Hepatocyte (in vitro differentiated cells): ENCODE measurements at regions not wholly inside any gene's neighbourhood (a gene's known extent, or its start where the extent isn't known, plus 50 kb on each side); places are given as distances from the start of the nearest gene placed in this dataset.

Source experiments
- DNase-seq: peaks from one replicate; pipeline ENCODE4 v3.0.0-alpha.2; 2016; ENCODE audit warnings: low spot score
- H2AFZ ChIP-seq: fragments of 200-600 bp; sonication (generic); 2 replicates; pipeline ENCODE4 v1.6.0; 2016; ENCODE audit warnings: antibody characterized with exemption, mild to moderate bottlenecking
- H3K27ac ChIP-seq: fragments of 200-600 bp; sonication (generic); 2 replicates; pipeline ENCODE4 v1.5.1; 2016; ENCODE audit warnings: mild to moderate bottlenecking
- H3K27me3 ChIP-seq: fragments of 200-600 bp; sonication (generic); 2 replicates; pipeline ENCODE4 v1.6.1; 2016
- H3K36me3 ChIP-seq: fragments of 200-600 bp; sonication (generic); replicated peaks from 2 replicates; pipeline ENCODE4 v1.5.1; 2016; ENCODE audit warnings: low read depth; ENCODE audit not compliant: insufficient read depth
- H3K4me1 ChIP-seq: fragments of 200-600 bp; sonication (generic); 2 replicates; pipeline ENCODE4 v1.5.1; 2016; ENCODE audit warnings: mild to moderate bottlenecking, moderate library complexity; ENCODE audit not compliant: insufficient read depth
- H3K4me2 ChIP-seq: fragments of 200-600 bp; sonication (generic); 2 replicates; pipeline ENCODE4 v1.6.0; 2016
- H3K4me3 ChIP-seq: fragments of 200-600 bp; sonication (generic); 2 replicates; pipeline ENCODE4 v1.5.1; 2016; ENCODE audit warnings: mild to moderate bottlenecking
- H3K79me2 ChIP-seq: fragments of 200-600 bp; sonication (generic); 2 replicates; pipeline ENCODE4 v1.6.0; 2017; ENCODE audit warnings: mild to moderate bottlenecking
- H3K9me2 ChIP-seq: fragments of 200-600 bp; sonication (generic); replicated peaks from 2 replicates; pipeline ENCODE4 v1.6.0; 2017; ENCODE audit warnings: mild to moderate bottlenecking; ENCODE audit not compliant: insufficient read depth
- H3K9me3 ChIP-seq: fragments of 200-600 bp; sonication (generic); 2 replicates; pipeline ENCODE4 v1.5.1; 2016; ENCODE audit warnings: low read depth, mild to moderate bottlenecking
- H4K20me1 ChIP-seq: fragments of 200-600 bp; sonication (generic); 2 replicates; pipeline ENCODE4 v1.6.0; 2016; ENCODE audit warnings: mild to moderate bottlenecking; ENCODE audit not compliant: insufficient read depth, poor library complexity, severe bottlenecking
- CTCF ChIP-seq: fragments of 200-600 bp; sonication (generic); IDR thresholded peaks from 2 replicates; pipeline ENCODE4 v1.5.1; 2016; ENCODE audit warnings: antibody characterized with exemption, mild to moderate bottlenecking; ENCODE audit not compliant: poor library complexity
- EZH2 ChIP-seq: fragments of 200-600 bp; sonication (generic); IDR thresholded peaks from 2 replicates; pipeline ENCODE4 v1.6.1; 2016; ENCODE audit warnings: antibody characterized with exemption, mild to moderate bottlenecking, borderline replicate concordance
- EZH2phosphoT487 ChIP-seq: fragments of 200-600 bp; sonication (generic); IDR thresholded peaks from one replicate; pipeline ENCODE4 v1.6.1; 2018; ENCODE audit warnings: antibody characterized with exemption, mild to moderate bottlenecking, low read depth, moderate library complexity; ENCODE audit not compliant: unreplicated experiment, severe bottlenecking
- WGBS: methylation state at CpG from one replicate; pipeline ENCODE4 v1.1.6; 2016; ENCODE audit warnings: low lambda C conversion rate; ENCODE audit errors: missing lambda C conversion rate; 5-methylcytosine and 5-hydroxymethylcytosine counted together

- Histone ChIP-seq H4K20me1 (no peaks in the 10 kb centered on the region), H3K9me3 (no peaks in the 10 kb centered on the region)
- 67% methylated on average over 2 of the region's 2 CpGs for WGBS
Measured at GRCh38 chr2:134135793-134136192, 118.1 kb upstream of the MGAT5 start.

GRCh38 chr2:134136731-134137130, 117.1 kb upstream of the MGAT5 start:
- peak overlapping the region; percentile 58 for H3K4me2 ChIP-seq
- DNase-seq, result no peak
- no peaks in the 10 kb centered on the region for H3K9me2 ChIP-seq
- no peak overlapping the region for H3K4me3 ChIP-seq
- H3K4me1 ChIP-seq, result peaks cover 13% of the 10 kb centered on the region
- H3K27me3 ChIP-seq, result no peaks in the 10 kb centered on the region
- H3K9me3 ChIP-seq, result no peaks in the 10 kb centered on the region
- H4K20me1 ChIP-seq, result no peaks in the 10 kb centered on the region
- H3K27ac ChIP-seq, result peak overlapping the region; percentile 58
- WGBS, result 48% methylated on average over 2 of the region's 2 CpGs
- H3K36me3 ChIP-seq, result no peaks in the 10 kb centered on the region
- peaks cover 67% of the 10 kb centered on the region for H3K79me2 ChIP-seq
- no peak overlapping the region for H2AFZ ChIP-seq
- TF ChIP-seq EZH2phosphoT487 (no peak), CTCF (no peak), EZH2 (no peak)

More at GRCh38 chr2:134135793-134136192, 118.1 kb upstream of the MGAT5 start:
- no peak for DNase-seq
- Histone ChIP-seq H3K79me2 (peaks cover 70% of the 10 kb centered on the region), H3K9me2 (no peaks in the 10 kb centered on the region), H3K27ac (no peak overlapping the region), H3K4me2 (no peak overlapping the region), H3K27me3 (no peaks in the 10 kb centered on the region), H3K4me1 (peaks cover 13% of the 10 kb centered on the region), H2AFZ (no peak overlapping the region), H3K36me3 (no peaks in the 10 kb centered on the region), H3K4me3 (no peak overlapping the region)
- TF ChIP-seq EZH2phosphoT487 (no peak), CTCF (no peak), EZH2 (no peak)

GRCh38 chr2:134137182-134137611, 116.7 kb upstream of the MGAT5 start:
- peak overlapping the region; percentile 58 for H3K4me2 ChIP-seq
- no peaks in the 10 kb centered on the region for H3K9me3 ChIP-seq
- H3K9me2 ChIP-seq, result no peaks in the 10 kb centered on the region
- no peaks in the 10 kb centered on the region for H3K36me3 ChIP-seq
- peak overlapping the region; percentile 58 for H3K27ac ChIP-seq
- DNase-seq, result no peak
- WGBS, result 74% methylated on average over 5 of the region's 5 CpGs
- no peaks in the 10 kb centered on the region for H4K20me1 ChIP-seq
- H3K4me3 ChIP-seq, result no peak overlapping the region
- no peaks in the 10 kb centered on the region for H3K27me3 ChIP-seq
- peaks cover 67% of the 10 kb centered on the region for H3K79me2 ChIP-seq
- no peak for TF ChIP-seq EZH2phosphoT487
- no peak for TF ChIP-seq CTCF
- no peak for TF ChIP-seq EZH2
- no peak overlapping the region for H2AFZ ChIP-seq
- peaks cover 13% of the 10 kb centered on the region for H3K4me1 ChIP-seq

- H3K27me3 ChIP-seq, result no peaks in the 10 kb centered on the region
- H3K4me3 ChIP-seq, result no peak overlapping the region
- no peak overlapping the region for H3K27ac ChIP-seq
- no peak for TF ChIP-seq CTCF
- TF ChIP-seq EZH2, result no peak
- no peak for TF ChIP-seq EZH2phosphoT487
- peaks cover 67% of the 10 kb centered on the region for H3K79me2 ChIP-seq
- no peaks in the 10 kb centered on the region for H4K20me1 ChIP-seq
- H3K36me3 ChIP-seq, result no peaks in the 10 kb centered on the region
- H3K4me2 ChIP-seq, result no peak overlapping the region
- H3K4me1 ChIP-seq, result peaks cover 13% of the 10 kb centered on the region
- 92% methylated on average over 2 of the region's 2 CpGs for WGBS
- no peak overlapping the region for H2AFZ ChIP-seq
- no peaks in the 10 kb centered on the region for H3K9me3 ChIP-seq
- DNase-seq, result no peak
- no peaks in the 10 kb centered on the region for H3K9me2 ChIP-seq
Measured at GRCh38 chr2:134138115-134138514, 115.8 kb upstream of the MGAT5 start.
